SK-MEL-5 (cell line): ENCODE measurements at regions not wholly inside any gene's neighbourhood (a gene's known extent, or its start where the extent isn't known, plus 50 kb on each side); places are given as distances from the start of the nearest gene placed in this dataset.
A peak's percentile ranks its signal among the peaks of the same experiment; 100 is the strongest.

ENCODE experiments used
- DNase-seq: peaks from one replicate; pipeline ENCODE4 v3.0.0-alpha.2; 2016; ENCODE audit warnings: low read depth, low spot score
- in situ Hi-C: cut with HindIII; loops from 2 replicates; pipeline ENCODE4 v1.10.0; 2016; ENCODE audit warnings: low sequenced_read_pairs, high pct_unique_total_duplicates, low pct_unique_long_range_greater_than_20kb

- in situ Hi-C loops = no loop called here
- peak; percentile 6 for DNase-seq
Measured at GRCh38 chr15:95278532-95279245, 1047.3 kb downstream of the MCTP2 start.

- in situ Hi-C loops = no loop called here
- DNase-seq = no peak
Measured at GRCh38 chr15:95279277-95280019, 1048.1 kb downstream of the MCTP2 start.

GRCh38 chr15:95280711-95281110 is 1049.3 kb downstream of the MCTP2 start:
- DNase-seq = no peak
- in situ Hi-C loops = no loop called here

GRCh38 chr15:95281470-95281869 is 1049.0 kb upstream of the NR2F2 start:
- DNase-seq = no peak
- in situ Hi-C loops = no loop called here

GRCh38 chr15:95284492-95284891 is 1046.0 kb upstream of the NR2F2 start:
- DNase-seq = no peak
- in situ Hi-C loops = no loop called here

- DNase-seq = no peak
- in situ Hi-C loops = no loop called here
Measured at GRCh38 chr15:95284933-95285421, 1045.5 kb upstream of the NR2F2 start.

GRCh38 chr15:95286352-95286880 is 1044.1 kb upstream of the NR2F2 start:
- no peak for DNase-seq
- in situ Hi-C loops = no loop called here

GRCh38 chr15:95287720-95288103 is 1042.8 kb upstream of the NR2F2 start:
- no peak for DNase-seq
- in situ Hi-C loops = no loop called here

GRCh38 chr15:95288626-95289025 is 1041.9 kb upstream of the NR2F2 start:
- no peak for DNase-seq
- in situ Hi-C loops = no loop called here

GRCh38 chr15:95290176-95290974 is 1040.1 kb upstream of the NR2F2 start:
- no peak for DNase-seq
- in situ Hi-C loops = no loop called here

- peak; percentile 74 for DNase-seq
- in situ Hi-C loops = no loop called here
Measured at GRCh38 chr15:95291898-95292472, 1038.5 kb upstream of the NR2F2 start.

GRCh38 chr15:95292785-95293450 is 1037.6 kb upstream of the NR2F2 start:
- no peak for DNase-seq

GRCh38 chr15:95293456-95294031 is 1037.0 kb upstream of the NR2F2 start:
- in situ Hi-C loops = no loop called here
- no peak for DNase-seq

More at GRCh38 chr15:95292785-95293450, 1037.6 kb upstream of the NR2F2 start:
- in situ Hi-C loops = no loop called here

- DNase-seq = no peak
- in situ Hi-C loops = no loop called here
Measured at GRCh38 chr15:95295363-95295762, 1035.1 kb upstream of the NR2F2 start.

- no peak for DNase-seq
- in situ Hi-C loops = no loop called here
Measured at GRCh38 chr15:95295896-95296625, 1034.4 kb upstream of the NR2F2 start.

- in situ Hi-C loops = no loop called here
- no peak for DNase-seq
Measured at GRCh38 chr15:95296643-95297042, 1033.9 kb upstream of the NR2F2 start.
